ENCODE measurements at regions not wholly inside any gene's neighbourhood (a gene's known extent, or its start where the extent isn't known, plus 50 kb on each side); places are given as distances from the start of the nearest gene placed in this dataset.

DNA sequence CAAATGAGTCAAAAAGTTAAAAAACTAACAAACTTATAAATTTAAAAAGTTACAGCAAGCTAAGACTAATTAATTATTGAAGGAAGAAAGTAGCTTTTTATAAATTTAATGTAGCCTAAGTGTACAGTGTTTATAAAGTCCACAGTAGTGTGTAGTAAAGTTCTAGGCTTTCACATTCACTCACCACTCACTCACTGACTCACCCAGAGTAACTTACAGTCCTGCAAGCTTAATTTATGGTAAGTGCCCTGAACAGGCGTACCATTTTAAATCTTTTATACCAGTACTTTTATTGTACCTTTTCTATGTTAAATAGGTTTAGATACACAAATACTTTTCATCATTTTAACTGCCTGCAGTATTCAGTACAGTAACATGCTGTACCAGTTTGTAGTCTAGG, 80.0 kb upstream of the C9orf72 start:
- DNase-seq, result no peak

DNA sequence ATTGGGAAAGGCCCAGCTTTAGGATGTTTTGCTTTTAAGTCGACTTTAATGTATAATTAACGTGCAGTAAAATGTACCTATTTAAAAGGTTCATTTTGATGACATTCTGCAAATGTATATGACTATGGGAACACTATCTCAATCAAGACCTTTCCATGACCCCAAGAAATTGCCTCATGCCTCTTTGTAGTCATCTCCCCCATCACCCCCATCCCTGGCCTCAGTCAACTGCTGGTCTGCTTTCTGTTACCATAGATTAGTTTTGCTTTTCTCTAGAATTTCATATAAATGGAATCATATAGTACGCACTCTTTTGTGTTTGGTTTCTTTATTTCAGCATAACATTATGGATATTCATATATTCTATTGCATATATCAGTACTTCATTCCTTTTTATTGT, 80.7 kb upstream of the C9orf72 start:
- intact Hi-C loops (cut with DNase I), result no loop called here
- Histone ChIP-seq H3K36me3 (no peaks in the 10 kb centered on the region), H3K4me1 (no peaks in the 10 kb centered on the region), H3K27ac (no peak overlapping the region), H3K4me3 (no peak overlapping the region), H3K27me3 (ENCODE audit: low read depth) (no peaks in the 10 kb centered on the region), H3K9me3 (no peaks in the 10 kb centered on the region)
- TF ChIP-seq, protein P1, sequence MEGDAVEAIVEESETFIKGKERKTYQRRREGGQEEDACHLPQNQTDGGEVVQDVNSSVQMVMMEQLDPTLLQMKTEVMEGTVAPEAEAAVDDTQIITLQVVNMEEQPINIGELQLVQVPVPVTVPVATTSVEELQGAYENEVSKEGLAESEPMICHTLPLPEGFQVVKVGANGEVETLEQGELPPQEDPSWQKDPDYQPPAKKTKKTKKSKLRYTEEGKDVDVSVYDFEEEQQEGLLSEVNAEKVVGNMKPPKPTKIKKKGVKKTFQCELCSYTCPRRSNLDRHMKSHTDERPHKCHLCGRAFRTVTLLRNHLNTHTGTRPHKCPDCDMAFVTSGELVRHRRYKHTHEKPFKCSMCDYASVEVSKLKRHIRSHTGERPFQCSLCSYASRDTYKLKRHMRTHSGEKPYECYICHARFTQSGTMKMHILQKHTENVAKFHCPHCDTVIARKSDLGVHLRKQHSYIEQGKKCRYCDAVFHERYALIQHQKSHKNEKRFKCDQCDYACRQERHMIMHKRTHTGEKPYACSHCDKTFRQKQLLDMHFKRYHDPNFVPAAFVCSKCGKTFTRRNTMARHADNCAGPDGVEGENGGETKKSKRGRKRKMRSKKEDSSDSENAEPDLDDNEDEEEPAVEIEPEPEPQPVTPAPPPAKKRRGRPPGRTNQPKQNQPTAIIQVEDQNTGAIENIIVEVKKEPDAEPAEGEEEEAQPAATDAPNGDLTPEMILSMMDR (IDR thresholded peaks at IDR 0.05), result no peak
- ATAC-seq (no peak), DNase-seq (no peak)

More for the DNA sequence above, 80.0 kb upstream of the C9orf72 start:
- H3K4me1 ChIP-seq, result no peaks in the 10 kb centered on the region
- H3K9me3 ChIP-seq, result no peaks in the 10 kb centered on the region
- TF ChIP-seq, protein P1 (IDR thresholded peaks at IDR 0.05), result no peak
- no peaks in the 10 kb centered on the region for H3K27me3 ChIP-seq (ENCODE audit: low read depth)
- no peak overlapping the region for H3K27ac ChIP-seq
- intact Hi-C loops (cut with DNase I), result no loop called here
- no peak for ATAC-seq
- no peaks in the 10 kb centered on the region for H3K36me3 ChIP-seq
- H3K4me3 ChIP-seq, result no peak overlapping the region

DNA sequence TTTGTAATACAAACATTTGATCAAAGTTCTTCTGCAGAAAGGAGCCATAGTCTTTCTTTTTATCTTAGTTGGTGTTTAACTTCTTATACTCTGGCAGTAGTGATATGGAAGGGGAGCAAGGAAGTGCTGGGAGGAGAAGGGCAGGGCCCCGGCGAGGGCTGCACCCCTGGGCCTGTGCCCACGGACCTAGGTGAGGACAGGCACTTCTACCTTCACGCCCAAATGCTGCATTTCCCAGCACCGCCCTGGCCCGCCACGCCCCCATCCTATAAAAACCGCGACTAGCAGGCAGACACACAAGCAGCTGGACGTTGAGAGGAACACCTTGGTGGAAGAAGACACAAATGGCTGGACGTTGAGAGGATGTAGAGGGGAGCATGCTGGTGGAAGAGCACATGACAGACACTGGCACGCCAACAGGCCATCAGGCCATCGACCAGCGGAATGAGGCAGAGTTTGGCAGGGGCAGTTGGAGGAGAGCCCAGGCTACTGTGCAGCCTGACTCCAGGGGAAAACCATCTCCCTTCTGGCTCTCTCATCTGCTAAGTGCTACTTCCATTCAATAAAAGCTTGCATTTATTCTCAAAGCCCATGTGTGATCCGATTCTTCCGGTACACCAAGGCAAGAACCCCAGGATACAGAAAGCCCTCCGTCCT, 81.5 kb upstream of the C9orf72 start:
- H3K4me1 ChIP-seq, result no peaks in the 10 kb centered on the region
- no peak for DNase-seq
- ATAC-seq, result no peak
- H3K4me3 ChIP-seq, result no peak overlapping the region
- H3K36me3 ChIP-seq, result no peaks in the 10 kb centered on the region
- H3K9me3 ChIP-seq, result no peaks in the 10 kb centered on the region
- no peak overlapping the region for H3K27ac ChIP-seq
- TF ChIP-seq, protein P1 (IDR thresholded peaks at IDR 0.05), result no peak
- no peaks in the 10 kb centered on the region for H3K27me3 ChIP-seq (ENCODE audit: low read depth)
- intact Hi-C loops (cut with DNase I), result no loop called here

DNA sequence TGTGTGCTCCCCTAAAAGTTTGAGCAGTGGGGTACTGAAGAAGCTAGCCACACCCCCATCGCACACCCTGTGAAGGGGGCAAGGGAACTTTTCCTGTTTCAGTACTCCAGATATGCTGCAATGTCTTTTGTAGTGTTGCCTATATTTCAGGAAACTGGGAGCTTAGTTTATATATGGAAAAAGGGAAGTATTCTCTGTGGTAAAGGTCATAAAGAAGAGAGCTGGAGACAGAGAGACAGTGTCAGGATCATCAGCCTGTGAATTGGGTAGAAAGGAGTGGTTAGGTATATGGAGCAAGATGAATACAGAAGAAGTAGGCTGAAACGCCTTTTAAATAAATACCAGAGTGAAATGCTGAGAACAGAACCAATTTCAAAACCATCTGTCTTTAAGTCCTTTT, 82.2 kb upstream of the C9orf72 start:
- H3K27ac ChIP-seq, result no peak overlapping the region
- no peak overlapping the region for H3K4me3 ChIP-seq

DNA sequence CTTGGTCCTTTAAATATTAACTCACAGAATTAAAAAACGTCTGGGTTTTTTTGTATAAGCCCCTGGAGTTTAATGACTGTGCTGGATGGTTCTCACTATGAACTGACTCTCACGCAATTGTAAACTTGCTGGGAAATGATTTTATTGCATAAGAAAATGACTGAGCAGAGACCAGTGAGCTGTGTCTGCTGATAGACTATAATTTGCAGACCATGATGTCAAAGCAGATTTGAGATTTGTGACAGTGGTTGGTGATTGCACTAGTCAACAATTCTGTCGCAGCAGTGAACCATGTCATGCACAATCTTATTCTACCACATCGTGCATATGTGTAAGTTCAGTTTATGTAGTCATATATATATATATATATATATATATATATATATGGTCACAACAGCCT, 85.7 kb upstream of the C9orf72 start:
- Histone ChIP-seq H3K27ac (no peak overlapping the region), H3K27me3 (ENCODE audit: low read depth) (no peaks in the 10 kb centered on the region), H3K36me3 (no peaks in the 10 kb centered on the region), H3K9me3 (no peaks in the 10 kb centered on the region), H3K4me1 (no peaks in the 10 kb centered on the region), H3K4me3 (no peak overlapping the region)
- TF ChIP-seq, protein P1 (IDR thresholded peaks at IDR 0.05), result no peak
- no peak for DNase-seq
- intact Hi-C loops (cut with DNase I), result no loop called here
- no peak for ATAC-seq

More for the DNA sequence above, 82.2 kb upstream of the C9orf72 start:
- Histone ChIP-seq H3K9me3 (no peaks in the 10 kb centered on the region), H3K27me3 (ENCODE audit: low read depth) (no peaks in the 10 kb centered on the region), H3K4me1 (no peaks in the 10 kb centered on the region), H3K36me3 (no peaks in the 10 kb centered on the region)
- TF ChIP-seq, protein P1 (IDR thresholded peaks at IDR 0.05), result no peak
- DNase-seq, result no peak
- intact Hi-C loops (cut with DNase I), result no loop called here
- ATAC-seq, result no peak
